Lower lobe of right lung (tissue), 2 donors: ENCODE measurements at regions not wholly inside any gene's neighbourhood (a gene's known extent, or its start where the extent isn't known, plus 50 kb on each side); places are given as distances from the start of the nearest gene placed in this dataset.
"Not testable (repeated sequence)": the region's sequence is repeated elsewhere in the genome, so short reads cannot be mapped to it uniquely, and the experiment has no call there.

ENCODE experiments used
- ATAC-seq, 2 donors: fragments of 200-7000 bp; cut with Tn5 transposase; one replicate each; pipeline ENCODE4 v1.9.1; 2020 to 2022; ENCODE audit warnings: mild to moderate bottlenecking in 2 of 2, moderate library complexity in 2 of 2
- DNase-seq: peaks from one replicate; pipeline ENCODE4 v3.0.0-alpha.2; 2020
- H3K27ac ChIP-seq: fragments of 200-600 bp; one replicate; pipeline ENCODE4 v1.8.0; 2022
- H3K27me3 ChIP-seq: fragments of 200-600 bp; one replicate; pipeline ENCODE4 v1.8.0; 2022; ENCODE audit warnings: low read depth
- H3K36me3 ChIP-seq: fragments of 200-600 bp; one replicate; pipeline ENCODE4 v1.8.0; 2022; ENCODE audit warnings: mild to moderate bottlenecking
- H3K4me1 ChIP-seq: fragments of 200-600 bp; one replicate; pipeline ENCODE4 v1.8.0; 2022
- H3K4me3 ChIP-seq: fragments of 200-600 bp; one replicate; pipeline ENCODE4 v1.8.0; 2022; ENCODE audit warnings: mild to moderate bottlenecking
- H3K9me3 ChIP-seq: fragments of 200-600 bp; one replicate; pipeline ENCODE4 v1.8.0; 2022
- CTCF ChIP-seq: fragments of 200-600 bp; IDR thresholded peaks from one replicate; pipeline ENCODE4 v1.8.0; 2022; ENCODE audit warnings: antibody characterized with exemption, mild to moderate bottlenecking
- intact Hi-C: fragments of 100-400 bp; cut with DNase I; formaldehyde crosslinking; loops from one replicate; pipeline ENCODE4 v1.11.0; 2022
- donor health status: DM: no; HTN: yes; CAD: no; lungs with severe emphysema.

GRCh38 chr17:37859451-37859850 is 64.8 kb upstream of the TBC1D3K start:
- Histone ChIP-seq H3K27ac (no peak overlapping the region), H3K4me1 (no peaks in the 10 kb centered on the region), H3K27me3 (no peaks in the 10 kb centered on the region), H3K36me3 (no peaks in the 10 kb centered on the region), H3K4me3 (no peak overlapping the region), H3K9me3 (no peaks in the 10 kb centered on the region)
- intact Hi-C loops: no loop called here
- TF ChIP-seq CTCF: no peak
- DNase-seq (no peak), ATAC-seq (no peak)

GRCh38 chr17:37858391-37858790 is 65.8 kb upstream of the TBC1D3K start:
- DNase-seq, H3K27me3 ChIP-seq, H3K4me1 ChIP-seq, H3K9me3 ChIP-seq, H3K27ac ChIP-seq, ATAC-seq, H3K4me3 ChIP-seq, H3K36me3 ChIP-seq, intact Hi-C loops: not testable (repeated sequence)

GRCh38 chr17:37856245-37856644 is 68.0 kb upstream of the TBC1D3K start:
- Histone ChIP-seq H3K36me3 (no peaks in the 10 kb centered on the region), H3K4me3 (no peak overlapping the region), H3K4me1 (no peaks in the 10 kb centered on the region), H3K9me3 (no peaks in the 10 kb centered on the region), H3K27ac (no peak overlapping the region), H3K27me3 (no peaks in the 10 kb centered on the region)
- DNase-seq: no peak
- ATAC-seq: no peak
- no peak for TF ChIP-seq CTCF
- intact Hi-C loops: no loop called here

- no peak for TF ChIP-seq CTCF
- no peaks in the 10 kb centered on the region for H3K36me3 ChIP-seq
- H3K4me1 ChIP-seq: no peaks in the 10 kb centered on the region
- H3K27me3 ChIP-seq: no peaks in the 10 kb centered on the region
- H3K27ac ChIP-seq: no peak overlapping the region
- intact Hi-C loops: no loop called here
- ATAC-seq (no peak), DNase-seq (no peak)
- no peaks in the 10 kb centered on the region for H3K9me3 ChIP-seq
- H3K4me3 ChIP-seq: no peak overlapping the region
These were observed 74.6 kb upstream of the TBC1D3K start for GRCh38 chr17:37849617-37849972.

GRCh38 chr17:37848690-37849616 is 75.3 kb upstream of the TBC1D3K start:
- ATAC-seq: peak; percentile 28 to 35
- no peak overlapping the region for H3K27ac ChIP-seq
- peaks cover 5% of the 10 kb centered on the region for H3K4me1 ChIP-seq
- no peaks in the 10 kb centered on the region for H3K36me3 ChIP-seq
- no peaks in the 10 kb centered on the region for H3K9me3 ChIP-seq
- DNase-seq: no peak
- intact Hi-C loops: no loop called here
- peaks cover 5% of the 10 kb centered on the region for H3K27me3 ChIP-seq
- TF ChIP-seq CTCF: no peak
- no peak overlapping the region for H3K4me3 ChIP-seq

- peaks cover 5% of the 10 kb centered on the region for H3K27me3 ChIP-seq
- intact Hi-C loops: no loop called here
- H3K27ac ChIP-seq: no peak overlapping the region
- H3K9me3 ChIP-seq: no peaks in the 10 kb centered on the region
- H3K4me3 ChIP-seq: no peak overlapping the region
- DNase-seq (no peak), ATAC-seq (no peak)
- TF ChIP-seq CTCF: no peak
- peaks cover 8% of the 10 kb centered on the region for H3K4me1 ChIP-seq
- H3K36me3 ChIP-seq: no peaks in the 10 kb centered on the region
These were observed 76.3 kb upstream of the TBC1D3K start for GRCh38 chr17:37847811-37848331.
